ENCODE measurements at regions not wholly inside any gene's neighbourhood (a gene's known extent, or its start where the extent isn't known, plus 50 kb on each side); places are given as distances from the start of the nearest gene placed in this dataset.

- no peak for DNase-seq (ENCODE audit: extremely low read depth, low read depth)
- TF ChIP-seq, protein P1, sequence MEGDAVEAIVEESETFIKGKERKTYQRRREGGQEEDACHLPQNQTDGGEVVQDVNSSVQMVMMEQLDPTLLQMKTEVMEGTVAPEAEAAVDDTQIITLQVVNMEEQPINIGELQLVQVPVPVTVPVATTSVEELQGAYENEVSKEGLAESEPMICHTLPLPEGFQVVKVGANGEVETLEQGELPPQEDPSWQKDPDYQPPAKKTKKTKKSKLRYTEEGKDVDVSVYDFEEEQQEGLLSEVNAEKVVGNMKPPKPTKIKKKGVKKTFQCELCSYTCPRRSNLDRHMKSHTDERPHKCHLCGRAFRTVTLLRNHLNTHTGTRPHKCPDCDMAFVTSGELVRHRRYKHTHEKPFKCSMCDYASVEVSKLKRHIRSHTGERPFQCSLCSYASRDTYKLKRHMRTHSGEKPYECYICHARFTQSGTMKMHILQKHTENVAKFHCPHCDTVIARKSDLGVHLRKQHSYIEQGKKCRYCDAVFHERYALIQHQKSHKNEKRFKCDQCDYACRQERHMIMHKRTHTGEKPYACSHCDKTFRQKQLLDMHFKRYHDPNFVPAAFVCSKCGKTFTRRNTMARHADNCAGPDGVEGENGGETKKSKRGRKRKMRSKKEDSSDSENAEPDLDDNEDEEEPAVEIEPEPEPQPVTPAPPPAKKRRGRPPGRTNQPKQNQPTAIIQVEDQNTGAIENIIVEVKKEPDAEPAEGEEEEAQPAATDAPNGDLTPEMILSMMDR (IDR thresholded peaks at IDR 0.05; ENCODE audit: low read depth, low read length, missing control alignments), result no peak
- H3K4me3 ChIP-seq (replicated peaks; ENCODE audit: low read depth, low read length), result no peak overlapping the region
Observed at GRCh38 chr18:4599312-4599711, 144.2 kb upstream of the DLGAP1 start.

- DNase-seq (ENCODE audit: extremely low read depth, low read depth), result no peak
- TF ChIP-seq, protein P1 (IDR thresholded peaks at IDR 0.05; ENCODE audit: low read depth, low read length, missing control alignments), result no peak
- H3K4me3 ChIP-seq (replicated peaks; ENCODE audit: low read depth, low read length), result no peak overlapping the region
Observed at GRCh38 chr18:4597301-4597700, 142.2 kb upstream of the DLGAP1 start.

GRCh38 chr18:4593895-4594294 is 138.8 kb upstream of the DLGAP1 start:
- TF ChIP-seq, protein P1 (IDR thresholded peaks at IDR 0.05; ENCODE audit: low read depth, low read length, missing control alignments), result no peak
- no peak for DNase-seq (ENCODE audit: extremely low read depth, low read depth)
- no peak overlapping the region for H3K4me3 ChIP-seq (replicated peaks; ENCODE audit: low read depth, low read length)

GRCh38 chr18:4593459-4593858 is 138.4 kb upstream of the DLGAP1 start:
- DNase-seq (ENCODE audit: extremely low read depth, low read depth), result no peak

DNA sequence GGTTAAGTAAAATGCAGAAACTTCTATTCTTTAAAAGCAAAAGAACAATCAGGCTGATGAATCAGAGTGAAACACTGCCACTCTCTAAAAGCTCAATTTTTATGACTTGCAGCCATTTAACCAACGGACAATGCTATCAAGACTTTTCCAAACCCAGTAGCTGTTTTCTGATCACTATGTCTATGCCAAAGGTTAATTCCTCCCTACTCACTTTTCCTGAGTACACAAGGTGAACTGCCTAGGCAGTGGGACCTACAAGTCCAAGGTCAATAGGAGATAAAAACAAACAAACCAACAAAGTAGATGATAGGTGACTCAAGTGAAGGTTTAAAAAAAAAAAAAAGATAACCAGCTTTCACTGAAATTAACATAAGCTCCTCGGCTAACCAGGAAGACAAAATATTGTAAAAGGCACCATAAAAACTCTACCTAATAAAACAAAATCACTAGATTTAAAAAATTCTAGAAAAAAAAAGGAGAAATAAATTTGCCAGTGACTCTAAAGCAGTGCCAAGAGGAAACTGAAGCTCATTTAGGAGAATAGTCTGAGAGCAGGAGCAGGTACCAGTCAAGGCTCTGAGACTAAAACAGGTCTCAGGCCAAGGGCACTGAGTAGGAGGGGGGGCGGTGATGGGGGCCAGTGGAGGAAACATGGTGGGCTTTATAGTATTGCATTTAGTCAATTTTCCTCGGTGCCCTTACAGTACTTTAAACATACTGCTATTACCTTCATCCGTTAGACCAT is 134.1 kb upstream of the DLGAP1 start:
- no peak overlapping the region for H3K4me3 ChIP-seq (replicated peaks; ENCODE audit: low read depth, low read length)
- no peak for DNase-seq (ENCODE audit: extremely low read depth, low read depth)
- TF ChIP-seq, protein P1 (IDR thresholded peaks at IDR 0.05; ENCODE audit: low read depth, low read length, missing control alignments), result no peak

More at GRCh38 chr18:4593459-4593858, 138.4 kb upstream of the DLGAP1 start:
- TF ChIP-seq, protein P1 (IDR thresholded peaks at IDR 0.05; ENCODE audit: low read depth, low read length, missing control alignments), result no peak
- H3K4me3 ChIP-seq (replicated peaks; ENCODE audit: low read depth, low read length), result no peak overlapping the region

DNA sequence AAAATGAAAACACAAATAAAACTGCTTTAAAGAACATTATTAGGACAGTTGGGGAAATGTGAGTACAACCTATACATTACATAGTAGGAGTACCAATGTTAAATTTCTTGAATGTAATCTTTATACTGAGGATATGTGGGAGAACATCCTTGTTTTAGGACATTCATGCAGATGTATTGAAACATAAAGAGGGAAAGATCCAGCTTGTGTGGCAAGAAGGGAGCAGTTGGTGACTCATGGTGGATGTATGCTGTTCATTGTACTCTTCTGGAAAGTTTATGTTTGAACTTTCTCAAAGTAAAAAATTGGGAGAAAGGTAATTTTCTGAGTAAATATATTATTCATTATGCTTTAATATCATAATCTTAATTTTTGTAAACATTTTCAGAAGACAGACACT is 132.1 kb upstream of the DLGAP1 start:
- H3K4me3 ChIP-seq (replicated peaks; ENCODE audit: low read depth, low read length), result no peak overlapping the region
- TF ChIP-seq, protein P1 (IDR thresholded peaks at IDR 0.05; ENCODE audit: low read depth, low read length, missing control alignments), result no peak
- no peak for DNase-seq (ENCODE audit: extremely low read depth, low read depth)

GRCh38 chr18:4586731-4587130 is 131.6 kb upstream of the DLGAP1 start:
- no peak for DNase-seq (ENCODE audit: extremely low read depth, low read depth)
- TF ChIP-seq, protein P1 (IDR thresholded peaks at IDR 0.05; ENCODE audit: low read depth, low read length, missing control alignments), result no peak
- no peak overlapping the region for H3K4me3 ChIP-seq (replicated peaks; ENCODE audit: low read depth, low read length)
